PC-9 (cell line): ENCODE measurements at regions not wholly inside any gene's neighbourhood (a gene's known extent, or its start where the extent isn't known, plus 50 kb on each side); places are given as distances from the start of the nearest gene placed in this dataset.
"Not testable (repeated sequence)": the region's sequence is repeated elsewhere in the genome, so short reads cannot be mapped to it uniquely, and the experiment has no call there.

Experiments
- BruUV-seq: library from RNA; stranded (reverse); fragments of 400-500 nt; replicated peaks from 2 replicates; lab custom pipeline; 2021; lab: Mats Ljungman, UMichigan
- CTCF ChIA-PET: fragments of 300-600 bp; sonication (Branson Sonifier 250); formaldehyde crosslinking; loops from one replicate; lab custom pipeline; 2022; ENCODE audit warnings: antibody characterized with exemption; lab: Charles Lee
- POLR2A ChIA-PET: fragments of 300-600 bp; sonication (Branson Sonifier 250); formaldehyde crosslinking; loops from one replicate; lab custom pipeline; 2022; ENCODE audit warnings: antibody characterized with exemption; ENCODE audit not compliant: unreplicated experiment; lab: Charles Lee
- DNase-seq, 2 experiments: peaks; one replicate each; pipeline versions ENCODE4 v3.0.0 to v3.0.0-alpha.2; 2015 to 2022; ENCODE audit warnings: mixed read lengths in 1 of 2
- H2AFZ ChIP-seq: fragments of 200-600 bp; sonication (generic); 2 replicates; pipeline ENCODE4 v1.8.1; 2017; ENCODE audit warnings: antibody characterized with exemption
- H3F3A ChIP-seq: fragments of 200-600 bp; sonication (generic); 2 replicates; pipeline ENCODE4 v1.8.1; 2017; ENCODE audit warnings: antibody characterized with exemption, mild to moderate bottlenecking, low read depth; ENCODE audit not compliant: insufficient read depth
- H3K27ac ChIP-seq: fragments of 200-600 bp; sonication (generic); 2 replicates; pipeline ENCODE4 v1.6.1; 2016; ENCODE audit warnings: mixed run types
- H3K27me3 ChIP-seq: fragments of 200-600 bp; sonication (generic); 2 replicates; pipeline ENCODE4 v1.6.1; 2016; ENCODE audit warnings: low read depth, mixed run types; ENCODE audit not compliant: insufficient read depth
- H3K36me3 ChIP-seq: fragments of 200-600 bp; sonication (generic); 2 replicates; pipeline ENCODE4 v1.6.1; 2016; ENCODE audit warnings: low read depth, mixed run types
- H3K4me1 ChIP-seq: fragments of 200-600 bp; sonication (generic); replicated peaks from 2 replicates; pipeline ENCODE4 v1.6.1; 2016; ENCODE audit warnings: mixed run types; ENCODE audit not compliant: insufficient read depth
- H3K4me2 ChIP-seq: fragments of 200-600 bp; sonication (generic); 2 replicates; pipeline ENCODE4 v1.6.1; 2017; ENCODE audit warnings: mixed run types
- H3K4me3 ChIP-seq: fragments of 200-600 bp; sonication (generic); 2 replicates; pipeline ENCODE4 v1.6.1; 2016; ENCODE audit warnings: mixed run types
- H3K79me2 ChIP-seq: fragments of 200-600 bp; sonication (generic); 2 replicates; pipeline ENCODE4 v1.6.1; 2017; ENCODE audit warnings: low read depth, mixed run types
- H3K9me2 ChIP-seq: fragments of 200-600 bp; sonication (generic); 2 replicates; pipeline ENCODE4 v1.8.1; 2017; ENCODE audit warnings: mild to moderate bottlenecking; ENCODE audit not compliant: insufficient read depth
- H3K9me3 ChIP-seq: fragments of 200-600 bp; sonication (generic); 2 replicates; pipeline ENCODE4 v1.8.1; 2016; ENCODE audit warnings: low read depth; ENCODE audit not compliant: insufficient read depth
- H4K20me1 ChIP-seq: fragments of 200-600 bp; sonication (generic); 2 replicates; pipeline ENCODE4 v1.8.1; 2017; ENCODE audit not compliant: insufficient read depth
- intact Hi-C: fragments of 100-400 bp; cut with micrococcal nuclease; formaldehyde crosslinking; loops from one replicate; pipeline ENCODE4 v1.10.0; 2022; ENCODE audit not compliant: unreplicated experiment

- H2AFZ ChIP-seq, H3K4me1 ChIP-seq, H3K27ac ChIP-seq, BruUV-seq, H3K27me3 ChIP-seq, intact Hi-C loops, CTCF ChIA-PET, H3K9me2 ChIP-seq, H3K4me3 ChIP-seq, H3K9me3 ChIP-seq, POLR2A ChIA-PET, H3F3A ChIP-seq, DNase-seq, H4K20me1 ChIP-seq, H3K36me3 ChIP-seq, H3K79me2 ChIP-seq, H3K4me2 ChIP-seq: not testable (repeated sequence)
Measured at GRCh38 chr2:111595072-111595471, 288.9 kb downstream of the ANAPC1 start.

- DNase-seq, H3K79me2 ChIP-seq, BruUV-seq, H3K4me1 ChIP-seq, H3K27ac ChIP-seq, H3K36me3 ChIP-seq, H2AFZ ChIP-seq, H3K9me2 ChIP-seq, H3K4me3 ChIP-seq, H3F3A ChIP-seq, H4K20me1 ChIP-seq, intact Hi-C loops, H3K27me3 ChIP-seq, POLR2A ChIA-PET, CTCF ChIA-PET, H3K4me2 ChIP-seq, H3K9me3 ChIP-seq: not testable (repeated sequence)
Measured at GRCh38 chr2:111596808-111597705, 286.9 kb downstream of the ANAPC1 start.

GRCh38 chr2:111598944-111599343 lies 285.0 kb downstream of the ANAPC1 start:
- CTCF ChIA-PET, BruUV-seq, POLR2A ChIA-PET: not testable (repeated sequence)

GRCh38 chr2:111602259-111602658 lies 281.7 kb downstream of the ANAPC1 start:
- BruUV-seq, H3K4me3 ChIP-seq, DNase-seq, H2AFZ ChIP-seq, H3F3A ChIP-seq, H3K27me3 ChIP-seq, H3K9me3 ChIP-seq, H3K27ac ChIP-seq, H3K79me2 ChIP-seq, H3K4me2 ChIP-seq, POLR2A ChIA-PET, H4K20me1 ChIP-seq, H3K9me2 ChIP-seq, H3K36me3 ChIP-seq, CTCF ChIA-PET, H3K4me1 ChIP-seq, intact Hi-C loops: not testable (repeated sequence)

More at GRCh38 chr2:111598944-111599343, 285.0 kb downstream of the ANAPC1 start:
- intact Hi-C loops, H3K79me2 ChIP-seq, H2AFZ ChIP-seq, DNase-seq, H3K4me2 ChIP-seq, H3F3A ChIP-seq, H4K20me1 ChIP-seq, H3K36me3 ChIP-seq, H3K9me3 ChIP-seq, H3K4me3 ChIP-seq, H3K4me1 ChIP-seq, H3K9me2 ChIP-seq, H3K27me3 ChIP-seq, H3K27ac ChIP-seq: not testable (repeated sequence)

GRCh38 chr2:111605798-111606197 lies 278.2 kb downstream of the ANAPC1 start:
- H3K27ac ChIP-seq, H3K9me3 ChIP-seq, H2AFZ ChIP-seq, DNase-seq, BruUV-seq, H3K27me3 ChIP-seq, intact Hi-C loops, H3K9me2 ChIP-seq, H3K4me3 ChIP-seq, POLR2A ChIA-PET, H4K20me1 ChIP-seq, H3F3A ChIP-seq, H3K4me1 ChIP-seq, H3K4me2 ChIP-seq, H3K36me3 ChIP-seq, H3K79me2 ChIP-seq, CTCF ChIA-PET: not testable (repeated sequence)

GRCh38 chr2:111606632-111607031 lies 277.4 kb downstream of the ANAPC1 start:
- H3K27me3 ChIP-seq, H4K20me1 ChIP-seq, H3K9me2 ChIP-seq, H3F3A ChIP-seq, H3K4me1 ChIP-seq, CTCF ChIA-PET, H3K4me2 ChIP-seq, H3K9me3 ChIP-seq, BruUV-seq, POLR2A ChIA-PET, H3K79me2 ChIP-seq, intact Hi-C loops, DNase-seq, H3K36me3 ChIP-seq, H2AFZ ChIP-seq, H3K4me3 ChIP-seq, H3K27ac ChIP-seq: not testable (repeated sequence)

GRCh38 chr2:111609146-111609844 lies 274.7 kb downstream of the ANAPC1 start:
- H3K4me3 ChIP-seq, H2AFZ ChIP-seq, H3K27ac ChIP-seq, H3F3A ChIP-seq, H3K79me2 ChIP-seq, H3K4me2 ChIP-seq, H3K27me3 ChIP-seq, BruUV-seq, intact Hi-C loops, H3K9me2 ChIP-seq, DNase-seq, H3K4me1 ChIP-seq, CTCF ChIA-PET, H4K20me1 ChIP-seq, H3K9me3 ChIP-seq, POLR2A ChIA-PET, H3K36me3 ChIP-seq: not testable (repeated sequence)
